Activated CD4-positive, alpha-beta T cell treated with anti-CD3 and anti-CD28 coated beads, Interleukin-2, Interleukin-4, amounts not matched to agents 100 ng/mL and 50 ng/mL, durations not matched to agents 16 hours and 8 hours (primary cell): ENCODE measurements at regions not wholly inside any gene's neighbourhood (a gene's known extent, or its start where the extent isn't known, plus 50 kb on each side); places are given as distances from the start of the nearest gene placed in this dataset.
A peak's percentile ranks its signal among the peaks of the same experiment; 100 is the strongest.
"Not testable (repeated sequence)": the region's sequence is repeated elsewhere in the genome, so short reads cannot be mapped to it uniquely, and the experiment has no call there.

Source experiments
- DNase-seq: peaks from one replicate; pipeline ENCODE4 v3.0.0-alpha.2; 2020; ENCODE audit warnings: low spot score

- peak; percentile 25 for DNase-seq
Measured at GRCh38 chr11:81886406-81887075, 847.1 kb downstream of the FAM181B start.

- DNase-seq: peak; percentile 24
Measured at GRCh38 chr11:81874635-81875034, 859.0 kb downstream of the FAM181B start.

- no peak for DNase-seq
Measured at GRCh38 chr11:81870815-81871214, 862.8 kb downstream of the FAM181B start.

- no peak for DNase-seq
Measured at GRCh38 chr11:81870066-81870412, 863.6 kb downstream of the FAM181B start.

- DNase-seq: peak; percentile 95
Measured at GRCh38 chr11:81869351-81870065, 864.2 kb downstream of the FAM181B start.

GRCh38 chr11:81866896-81867295 lies 866.8 kb downstream of the FAM181B start:
- no peak for DNase-seq

- DNase-seq: no peak
Measured at GRCh38 chr11:81857386-81857785, 876.3 kb downstream of the FAM181B start.

GRCh38 chr11:81853791-81854190 lies 879.9 kb downstream of the FAM181B start:
- no peak for DNase-seq

GRCh38 chr11:81852896-81853295 lies 880.8 kb downstream of the FAM181B start:
- DNase-seq: no peak

- no peak for DNase-seq
Measured at GRCh38 chr11:81840380-81840779, 893.3 kb downstream of the FAM181B start.

- DNase-seq: no peak
Measured at GRCh38 chr11:81839976-81840375, 893.7 kb downstream of the FAM181B start.

- no peak for DNase-seq
Measured at GRCh38 chr11:81839016-81839415, 894.6 kb downstream of the FAM181B start.

- no peak for DNase-seq
Measured at GRCh38 chr11:81829976-81830375, 903.7 kb downstream of the FAM181B start.

- no peak for DNase-seq
Measured at GRCh38 chr11:81825346-81825745, 908.3 kb downstream of the FAM181B start.

- DNase-seq: no peak
Measured at GRCh38 chr11:81819462-81819861, 914.2 kb downstream of the FAM181B start.

- DNase-seq: no peak
Measured at GRCh38 chr11:81804858-81805257, 928.8 kb downstream of the FAM181B start.

GRCh38 chr11:81802591-81802990 lies 931.1 kb downstream of the FAM181B start:
- no peak for DNase-seq

- no peak for DNase-seq
Measured at GRCh38 chr11:81792416-81792815, 941.2 kb downstream of the FAM181B start.

- peak; percentile 71 for DNase-seq
Measured at GRCh38 chr11:81787584-81788049, 946.0 kb downstream of the FAM181B start.

- DNase-seq: no peak
Measured at GRCh38 chr11:81772166-81772565, 961.5 kb downstream of the FAM181B start.

- not testable (repeated sequence) for DNase-seq
Measured at GRCh38 chr11:81769906-81770305, 963.8 kb downstream of the FAM181B start.

GRCh38 chr11:81756864-81757595 lies 976.6 kb downstream of the FAM181B start:
- DNase-seq: no peak

- no peak for DNase-seq
Measured at GRCh38 chr11:81749245-81749644, 984.4 kb downstream of the FAM181B start.
